Gastrocnemius medialis (tissue), 4 donors: ENCODE measurements at regions not wholly inside any gene's neighbourhood (a gene's known extent, or its start where the extent isn't known, plus 50 kb on each side); places are given as distances from the start of the nearest gene placed in this dataset.

Experiments
- ATAC-seq, 2 donors: fragments of 150-250 bp; one replicate each; pipeline ENCODE4 v1.9.1; 2016
- DNase-seq, 2 donors: peaks; one replicate each; pipeline ENCODE4 v3.0.0-alpha.2; 2019
- H3K27ac ChIP-seq, 4 donors: fragments of 200-600 bp; sonication (generic); 1 replicate in 1 of 4; 2 replicates in 3 of 4; pipeline ENCODE4 v1.5.1; 2016 to 2018; ENCODE audit warnings: mild to moderate bottlenecking in 2 of 4, moderate library complexity in 1 of 4
- H3K27me3 ChIP-seq, 3 donors: fragments of 200-600 bp; sonication (generic) in 2 of 3; 1 replicate in 1 of 3; 2 replicates in 2 of 3; pipeline versions ENCODE4 v1.5.1 to v1.6.0; 2016 to 2019; ENCODE audit warnings: mild to moderate bottlenecking in 1 of 3, moderate library complexity in 1 of 3
- H3K36me3 ChIP-seq, 2 donors: fragments of 200-600 bp; sonication (generic) in 1 of 2; one replicate each; pipeline ENCODE4 v1.5.1; 2017 to 2018
- H3K4me1 ChIP-seq, 2 donors: fragments of 200-600 bp; sonication (generic) in 1 of 2; one replicate each; pipeline ENCODE4 v1.5.1; 2016 to 2017; ENCODE audit warnings: mild to moderate bottlenecking in 2 of 2
- H3K4me3 ChIP-seq, 4 donors: fragments of 200-600 bp; sonication (generic) in 3 of 4; 1 replicate in 1 of 4; 2 replicates in 3 of 4; pipeline ENCODE4 v1.5.1; 2016 to 2019; ENCODE audit warnings: mild to moderate bottlenecking in 2 of 4
- H3K9me3 ChIP-seq, 3 donors: fragments of 200-600 bp; sonication (generic) in 2 of 3; 1 replicate in 1 of 3; 2 replicates in 2 of 3; pipeline ENCODE4 v1.5.1; 2016 to 2019
- CTCF ChIP-seq, 5 experiments: fragments of 450-650 bp in 3 of 5; fragments of 200-600 bp in 2 of 5; sonication (generic) in 2 of 5; IDR thresholded peaks in 4 of 5; conservative IDR thresholded peaks in 1 of 5; 1 replicate in 4 of 5; 2 replicates in 1 of 5; pipeline ENCODE4 v1.5.1; 2016 to 2019; ENCODE audit warnings: antibody characterized with exemption in 5 of 5, mild to moderate bottlenecking in 3 of 5, moderate library complexity in 3 of 5
- POLR2A ChIP-seq, 2 donors: fragments of 450-650 bp; IDR thresholded peaks; one replicate each; pipeline ENCODE4 v1.6.1; 2017; ENCODE audit warnings: antibody characterized with exemption in 2 of 2, mild to moderate bottlenecking in 2 of 2, moderate library complexity in 2 of 2
- in situ Hi-C, 4 donors: fragments of 200-750 bp; cut with MboI; loops; one replicate each; pipeline versions ENCODE4 v1.15.0 to v1.8.0; 2017; ENCODE audit warnings: low sequenced_read_pairs in 4 of 4
- intact Hi-C: fragments of 100-400 bp; cut with DNase I; formaldehyde crosslinking; loops from one replicate; pipeline ENCODE4 v1.15.1; 2023; ENCODE audit warnings: low total_unique reads

- DNase-seq (no peak), ATAC-seq (no peak)
- no peak overlapping the region for H3K27ac ChIP-seq
- no peaks in the 10 kb centered on the region for H3K9me3 ChIP-seq
- in situ Hi-C loops: no loop called here
- H3K4me1 ChIP-seq: no peaks in the 10 kb centered on the region
- no peaks in the 10 kb centered on the region for H3K36me3 ChIP-seq
- TF ChIP-seq POLR2A (IDR thresholded peaks at IDR 0.05): no peak
- no peak for TF ChIP-seq CTCF (IDR thresholded peaks at IDR 0.05 in 4 of 5, conservative IDR thresholded peaks at IDR 0.05 in 1 of 5)
- no peak overlapping the region for H3K4me3 ChIP-seq
- H3K27me3 ChIP-seq: no peaks in the 10 kb centered on the region
- intact Hi-C loops: no loop called here
Observed at GRCh38 chr6:56401477-56402070, 154.2 kb upstream of the COL21A1 start.

DNA sequence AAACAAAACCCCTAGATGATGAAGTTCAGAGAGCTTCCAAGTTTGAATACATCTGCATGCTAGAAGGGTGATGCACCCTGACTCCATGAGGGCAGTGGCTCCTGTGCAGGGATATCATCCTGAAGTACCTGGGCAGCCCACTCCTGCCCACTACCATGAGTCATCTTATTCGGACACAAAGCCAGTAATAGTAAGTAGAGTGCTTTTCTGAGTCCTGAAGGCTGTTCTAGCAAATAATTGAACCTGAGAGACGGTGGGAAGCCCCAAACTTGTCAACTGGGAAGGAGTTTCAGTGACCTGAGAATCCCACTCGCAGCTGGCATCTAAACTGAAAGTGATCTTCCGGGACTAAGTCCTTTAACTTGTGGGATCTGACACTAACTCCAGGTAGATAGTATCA, 152.9 kb upstream of the COL21A1 start:
- no peaks in the 10 kb centered on the region for H3K4me1 ChIP-seq
- no peaks in the 10 kb centered on the region for H3K36me3 ChIP-seq
- no peak for DNase-seq
- ATAC-seq: no peak
- in situ Hi-C loops: no loop called here
- H3K4me3 ChIP-seq: no peak overlapping the region
- H3K27ac ChIP-seq: no peak overlapping the region
- H3K27me3 ChIP-seq: no peaks in the 10 kb centered on the region
- intact Hi-C loops: no loop called here
- TF ChIP-seq POLR2A (IDR thresholded peaks at IDR 0.05) (no peak), CTCF (IDR thresholded peaks at IDR 0.05 in 4 of 5, conservative IDR thresholded peaks at IDR 0.05 in 1 of 5) (no peak)
- no peaks in the 10 kb centered on the region for H3K9me3 ChIP-seq

GRCh38 chr6:56399672-56400263, 152.4 kb upstream of the COL21A1 start:
- Histone ChIP-seq H3K4me3 (no peak overlapping the region), H3K4me1 (no peaks in the 10 kb centered on the region), H3K27me3 (no peaks in the 10 kb centered on the region), H3K36me3 (no peaks in the 10 kb centered on the region), H3K27ac (no peak overlapping the region), H3K9me3 (no peaks in the 10 kb centered on the region)
- no peak for ATAC-seq
- in situ Hi-C loops (no loop called here), intact Hi-C loops (no loop called here)
- no peak for DNase-seq
- TF ChIP-seq POLR2A (IDR thresholded peaks at IDR 0.05) (no peak), CTCF (IDR thresholded peaks at IDR 0.05 in 4 of 5, conservative IDR thresholded peaks at IDR 0.05 in 1 of 5) (no peak)

DNA sequence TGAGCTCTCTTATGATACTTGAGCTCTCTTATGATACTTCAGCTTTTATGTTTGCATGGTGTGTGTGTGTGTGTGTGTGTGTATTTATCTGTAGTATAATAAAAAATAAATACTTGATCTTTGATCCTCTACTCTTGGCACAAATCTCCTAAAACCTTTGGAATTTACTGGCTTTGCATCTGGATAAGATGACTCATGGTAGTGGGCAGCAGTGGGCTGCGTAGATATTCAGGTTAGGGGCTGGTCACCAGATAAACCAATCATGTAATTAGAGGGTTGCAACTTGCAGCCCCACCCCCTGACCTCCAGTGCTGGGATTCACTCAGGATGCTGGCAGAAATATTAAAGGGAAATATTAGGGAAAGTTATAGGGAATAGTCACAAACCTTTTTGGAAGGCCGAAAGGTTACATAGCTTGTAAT, 151.9 kb upstream of the COL21A1 start:
- Histone ChIP-seq H3K4me3 (no peak overlapping the region), H3K4me1 (no peaks in the 10 kb centered on the region), H3K27me3 (no peaks in the 10 kb centered on the region), H3K27ac (no peak overlapping the region), H3K36me3 (no peaks in the 10 kb centered on the region), H3K9me3 (no peaks in the 10 kb centered on the region)
- intact Hi-C loops (no loop called here), in situ Hi-C loops (no loop called here)
- no peak for TF ChIP-seq CTCF (IDR thresholded peaks at IDR 0.05 in 4 of 5, conservative IDR thresholded peaks at IDR 0.05 in 1 of 5)
- no peak for TF ChIP-seq POLR2A (IDR thresholded peaks at IDR 0.05)
- ATAC-seq (no peak), DNase-seq (no peak)

DNA sequence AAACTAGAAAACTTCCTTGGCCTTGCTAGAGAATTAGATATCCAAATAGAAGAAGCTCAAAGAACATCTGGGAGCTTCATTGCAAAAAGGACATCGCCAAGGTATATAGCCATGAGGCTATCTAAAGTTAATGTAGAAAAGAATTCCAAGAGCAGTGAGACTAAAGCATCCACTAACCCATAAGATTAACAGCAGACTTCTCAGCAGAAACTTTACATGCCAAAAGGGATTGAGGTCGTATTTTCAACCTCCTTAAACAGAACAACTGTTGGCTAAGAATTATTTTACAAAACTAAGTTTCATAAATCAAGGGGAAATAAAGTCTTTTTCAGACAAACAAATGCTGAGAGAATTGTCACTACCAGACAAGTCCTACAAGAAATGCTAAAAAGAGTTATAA, 149.1 kb upstream of the COL21A1 start:
- Histone ChIP-seq H3K4me3 (no peak overlapping the region), H3K27me3 (no peaks in the 10 kb centered on the region), H3K27ac (no peak overlapping the region), H3K9me3 (no peaks in the 10 kb centered on the region), H3K36me3 (no peaks in the 10 kb centered on the region), H3K4me1 (no peaks in the 10 kb centered on the region)
- TF ChIP-seq POLR2A (IDR thresholded peaks at IDR 0.05): no peak
- no peak for TF ChIP-seq CTCF (IDR thresholded peaks at IDR 0.05 in 4 of 5, conservative IDR thresholded peaks at IDR 0.05 in 1 of 5)
- no peak for ATAC-seq
- DNase-seq: no peak
- in situ Hi-C loops (no loop called here), intact Hi-C loops (no loop called here)
